ENCODE measurements at regions not wholly inside any gene's neighbourhood (a gene's known extent, or its start where the extent isn't known, plus 50 kb on each side); places are given as distances from the start of the nearest gene placed in this dataset.

- Histone ChIP-seq H3K9me3 (no peaks in the 10 kb centered on the region), H3K27me3 (ENCODE audit: insufficient read depth in 3 of 3, low read length in 2 of 3) (peaks cover 0 to 1% (median 0%) of the 10 kb centered on the region in 3 donors), H3K36me3 (ENCODE audit: insufficient read depth in 1 of 2, low read depth in 1 of 2) (no peaks in the 10 kb centered on the region), H3K4me3 (no peak overlapping the region), H3K27ac (no peak overlapping the region), H3K4me1 (no peaks in the 10 kb centered on the region)
- no peak for DNase-seq
- TF ChIP-seq CTCF (IDR thresholded peaks at IDR 0.05), result no peak
- intact Hi-C loops (cut with DNase I), result no loop called here
- no peak for ATAC-seq
Measured at GRCh38 chr12:90299666-90300065, 591.0 kb upstream of the ATP2B1 start.

GRCh38 chr12:90299121-90299520, 590.5 kb upstream of the ATP2B1 start:
- H3K36me3 ChIP-seq (ENCODE audit: insufficient read depth in 1 of 2, low read depth in 1 of 2), result no peaks in the 10 kb centered on the region
- H3K27ac ChIP-seq, result no peak overlapping the region
- H3K9me3 ChIP-seq, result no peaks in the 10 kb centered on the region
- TF ChIP-seq CTCF (IDR thresholded peaks at IDR 0.05), result no peak
- DNase-seq, result no peak
- peaks cover 0 to 1% (median 0%) of the 10 kb centered on the region in 3 donors for H3K27me3 ChIP-seq (ENCODE audit: insufficient read depth in 3 of 3, low read length in 2 of 3)
- no peaks in the 10 kb centered on the region for H3K4me1 ChIP-seq
- H3K4me3 ChIP-seq, result no peak overlapping the region
- no peak for ATAC-seq
- 47 to 48% (median 48%) methylated on average over 4 of the region's 4 CpGs for WGBS, 3 donors
- intact Hi-C loops (cut with DNase I), result no loop called here

GRCh38 chr12:90298289-90298948, 589.8 kb upstream of the ATP2B1 start:
- 91 to 95% (median 94%) methylated on average over 2 of the region's 2 CpGs for WGBS, 3 donors
- no peak overlapping the region for H3K4me3 ChIP-seq
- H3K27me3 ChIP-seq (ENCODE audit: insufficient read depth in 3 of 3, low read length in 2 of 3), result peaks cover 0 to 1% (median 0%) of the 10 kb centered on the region in 3 donors
- no peak for TF ChIP-seq CTCF (IDR thresholded peaks at IDR 0.05)
- no peak overlapping the region for H3K27ac ChIP-seq
- no peaks in the 10 kb centered on the region for H3K4me1 ChIP-seq
- intact Hi-C loops (cut with DNase I), result no loop called here
- no peaks in the 10 kb centered on the region for H3K36me3 ChIP-seq (ENCODE audit: insufficient read depth in 1 of 2, low read depth in 1 of 2)
- no peak for DNase-seq
- no peak for ATAC-seq
- H3K9me3 ChIP-seq, result no peaks in the 10 kb centered on the region

- Histone ChIP-seq H3K9me3 (no peaks in the 10 kb centered on the region), H3K4me1 (no peaks in the 10 kb centered on the region), H3K27me3 (ENCODE audit: insufficient read depth in 3 of 3, low read length in 2 of 3) (peaks cover 0 to 1% (median 0%) of the 10 kb centered on the region in 3 donors), H3K36me3 (ENCODE audit: insufficient read depth in 1 of 2, low read depth in 1 of 2) (no peaks in the 10 kb centered on the region), H3K4me3 (no peak overlapping the region), H3K27ac (no peak overlapping the region)
- intact Hi-C loops (cut with DNase I), result no loop called here
- no peak for TF ChIP-seq CTCF (IDR thresholded peaks at IDR 0.05)
- WGBS, 3 donors, result 97 to 99% (median 97%) methylated on average over 2 of the region's 2 CpGs
- no peak for DNase-seq
- no peak for ATAC-seq
Measured at GRCh38 chr12:90295858-90296257, 587.2 kb upstream of the ATP2B1 start.

- Histone ChIP-seq H3K9me3 (peaks cover 6% of the 10 kb centered on the region), H3K36me3 (ENCODE audit: insufficient read depth in 1 of 2, low read depth in 1 of 2) (no peaks in the 10 kb centered on the region), H3K27ac (no peak overlapping the region), H3K4me3 (no peak overlapping the region), H3K4me1 (no peaks in the 10 kb centered on the region), H3K27me3 (ENCODE audit: insufficient read depth in 3 of 3, low read length in 2 of 3) (no peaks in the 10 kb centered on the region)
- intact Hi-C loops (cut with DNase I), result loop anchor here in 1 of 2 donors (5.0 kb wide), 1 partner anchor 1900 kb away; no protein-coding TSS in a partner anchor
- TF ChIP-seq CTCF (IDR thresholded peaks at IDR 0.05), result no peak
- DNase-seq (no peak), ATAC-seq (no peak)
- 63 to 70% (median 65%) methylated on average over 4 of the region's 4 CpGs for WGBS, 3 donors
Measured at GRCh38 chr12:90292183-90292582, 583.5 kb upstream of the ATP2B1 start.

All from psoas muscle (tissue), 7 donors.